22Rv1 (cell line): ENCODE measurements at regions not wholly inside any gene's neighbourhood (a gene's known extent, or its start where the extent isn't known, plus 50 kb on each side); places are given as distances from the start of the nearest gene placed in this dataset.

ENCODE experiments used
- CTCF ChIP-seq: fragments of 450-650 bp; IDR thresholded peaks from 2 replicates; pipeline ENCODE4 v1.5.1; 2017; ENCODE audit warnings: mild to moderate bottlenecking
- ZFX ChIP-seq: fragments of 450-650 bp; IDR thresholded peaks from 2 replicates; pipeline ENCODE4 v1.6.1; 2017; ENCODE audit warnings: antibody characterized with exemption, borderline replicate concordance

- TF ChIP-seq CTCF: no peak
- no peak for TF ChIP-seq ZFX
Observed at GRCh38 chr11:44408141-44408540, 98.2 kb upstream of the ALX4 start.
